Type B pancreatic cell (in vitro differentiated cells): ENCODE measurements at regions not wholly inside any gene's neighbourhood (a gene's known extent, or its start where the extent isn't known, plus 50 kb on each side); places are given as distances from the start of the nearest gene placed in this dataset.
"Not testable (repeated sequence)": the region's sequence is repeated elsewhere in the genome, so short reads cannot be mapped to it uniquely, and the experiment has no call there.

ENCODE experiments used
- DNase-seq: peaks from one replicate; pipeline ENCODE4 v3.0.0; 2021; ENCODE audit warnings: mixed read lengths; ENCODE audit not compliant: unreplicated experiment; ENCODE audit errors: extremely low spot score
- H3K27ac Mint-ChIP-seq: 2 replicates; pipeline ENCODE4 v1.8.0; 2021; ENCODE audit warnings: mild to moderate bottlenecking, mixed read lengths
- H3K27me3 Mint-ChIP-seq: 2 replicates; pipeline ENCODE4 v1.8.0; 2021; ENCODE audit warnings: mixed read lengths
- H3K36me3 Mint-ChIP-seq: 2 replicates; pipeline ENCODE4 v1.8.0; 2021; ENCODE audit warnings: mixed read lengths
- H3K4me1 Mint-ChIP-seq: one replicate; pipeline ENCODE4 v1.8.0; 2021; ENCODE audit warnings: mixed read lengths; ENCODE audit not compliant: unreplicated experiment
- H3K4me3 Mint-ChIP-seq: 2 replicates; pipeline ENCODE4 v1.8.0; 2021; ENCODE audit warnings: mild to moderate bottlenecking, mixed read lengths
- H3K9me3 Mint-ChIP-seq: 2 replicates; pipeline ENCODE4 v1.8.0; 2021; ENCODE audit warnings: mixed read lengths

GRCh38 chr1:83208540-83208939 is 790.4 kb downstream of the TTLL7 start:
- H3K27ac Mint-ChIP-seq, H3K27me3 Mint-ChIP-seq, DNase-seq, H3K36me3 Mint-ChIP-seq, H3K4me3 Mint-ChIP-seq, H3K9me3 Mint-ChIP-seq, H3K4me1 Mint-ChIP-seq: not testable (repeated sequence)

GRCh38 chr1:83194610-83195009 is 804.3 kb downstream of the TTLL7 start:
- not testable (repeated sequence) for H3K27me3 Mint-ChIP-seq, H3K4me1 Mint-ChIP-seq, H3K9me3 Mint-ChIP-seq, H3K27ac Mint-ChIP-seq, DNase-seq, H3K36me3 Mint-ChIP-seq, H3K4me3 Mint-ChIP-seq

- H3K4me1 Mint-ChIP-seq, H3K36me3 Mint-ChIP-seq, DNase-seq, H3K9me3 Mint-ChIP-seq, H3K27me3 Mint-ChIP-seq: not testable (repeated sequence)
- H3K4me3 Mint-ChIP-seq, result peak overlapping the region; percentile 90
- H3K27ac Mint-ChIP-seq, result peak overlapping the region; percentile 96
Measured at GRCh38 chr1:83182033-83182728, 816.8 kb downstream of the TTLL7 start.

- H3K4me3 Mint-ChIP-seq, H3K27ac Mint-ChIP-seq, H3K36me3 Mint-ChIP-seq, H3K4me1 Mint-ChIP-seq, H3K27me3 Mint-ChIP-seq, DNase-seq, H3K9me3 Mint-ChIP-seq: not testable (repeated sequence)
Measured at GRCh38 chr1:83180621-83181020, 818.3 kb downstream of the TTLL7 start.

- not testable (repeated sequence) for H3K4me3 Mint-ChIP-seq, DNase-seq, H3K9me3 Mint-ChIP-seq, H3K27me3 Mint-ChIP-seq, H3K4me1 Mint-ChIP-seq, H3K36me3 Mint-ChIP-seq, H3K27ac Mint-ChIP-seq
Measured at GRCh38 chr1:83167634-83168033, 831.3 kb downstream of the TTLL7 start.

- DNase-seq, H3K36me3 Mint-ChIP-seq, H3K4me1 Mint-ChIP-seq, H3K27me3 Mint-ChIP-seq, H3K9me3 Mint-ChIP-seq: not testable (repeated sequence)
- Mint-ChIP-seq H3K27ac (peak overlapping the region; percentile 87), H3K4me3 (peak overlapping the region; percentile 70)
Measured at GRCh38 chr1:83163879-83164475, 835.0 kb downstream of the TTLL7 start.

GRCh38 chr1:83158924-83159323 is 840.0 kb downstream of the TTLL7 start:
- H3K27me3 Mint-ChIP-seq, H3K9me3 Mint-ChIP-seq, DNase-seq, H3K36me3 Mint-ChIP-seq, H3K4me3 Mint-ChIP-seq, H3K27ac Mint-ChIP-seq, H3K4me1 Mint-ChIP-seq: not testable (repeated sequence)

- not testable (repeated sequence) for DNase-seq, H3K9me3 Mint-ChIP-seq, H3K4me3 Mint-ChIP-seq, H3K27ac Mint-ChIP-seq, H3K27me3 Mint-ChIP-seq, H3K36me3 Mint-ChIP-seq, H3K4me1 Mint-ChIP-seq
Measured at GRCh38 chr1:83154306-83154705, 844.6 kb downstream of the TTLL7 start.

- not testable (repeated sequence) for H3K36me3 Mint-ChIP-seq, H3K4me1 Mint-ChIP-seq, DNase-seq, H3K27ac Mint-ChIP-seq, H3K9me3 Mint-ChIP-seq, H3K4me3 Mint-ChIP-seq, H3K27me3 Mint-ChIP-seq
Measured at GRCh38 chr1:83151167-83151898, 847.6 kb downstream of the TTLL7 start.

- not testable (repeated sequence) for H3K36me3 Mint-ChIP-seq, DNase-seq, H3K4me1 Mint-ChIP-seq, H3K4me3 Mint-ChIP-seq, H3K27ac Mint-ChIP-seq, H3K9me3 Mint-ChIP-seq, H3K27me3 Mint-ChIP-seq
Measured at GRCh38 chr1:83150479-83150878, 848.5 kb downstream of the TTLL7 start.

- not testable (repeated sequence) for DNase-seq, H3K4me1 Mint-ChIP-seq, H3K9me3 Mint-ChIP-seq, H3K27ac Mint-ChIP-seq, H3K4me3 Mint-ChIP-seq, H3K27me3 Mint-ChIP-seq, H3K36me3 Mint-ChIP-seq
Measured at GRCh38 chr1:83145820-83146219, 853.1 kb downstream of the TTLL7 start.

GRCh38 chr1:83142802-83143201 is 856.1 kb downstream of the TTLL7 start:
- not testable (repeated sequence) for DNase-seq, H3K27me3 Mint-ChIP-seq, H3K9me3 Mint-ChIP-seq, H3K4me1 Mint-ChIP-seq, H3K27ac Mint-ChIP-seq, H3K36me3 Mint-ChIP-seq, H3K4me3 Mint-ChIP-seq

GRCh38 chr1:83135524-83136157 is 863.3 kb downstream of the TTLL7 start:
- H3K4me1 Mint-ChIP-seq, H3K27me3 Mint-ChIP-seq, DNase-seq, H3K27ac Mint-ChIP-seq, H3K36me3 Mint-ChIP-seq, H3K9me3 Mint-ChIP-seq, H3K4me3 Mint-ChIP-seq: not testable (repeated sequence)
